Caki2 (cell line): ENCODE measurements at regions not wholly inside any gene's neighbourhood (a gene's known extent, or its start where the extent isn't known, plus 50 kb on each side); places are given as distances from the start of the nearest gene placed in this dataset.
"Not testable (repeated sequence)": the region's sequence is repeated elsewhere in the genome, so short reads cannot be mapped to it uniquely, and the experiment has no call there.

Source experiments
- DNase-seq: peaks from one replicate; pipeline ENCODE4 v3.0.0-alpha.2; 2015; ENCODE audit warnings: low read depth
- in situ Hi-C: cut with HindIII; loops from 2 replicates; pipeline ENCODE4 v1.10.0; 2016; ENCODE audit warnings: low sequenced_read_pairs, low pct_unique_long_range_greater_than_20kb, mixed read lengths

- no peak for DNase-seq
- in situ Hi-C loops: no loop called here
Observed at GRCh38 chr1:94769551-94769950, 50.6 kb upstream of the SLC44A3 start.

GRCh38 chr1:94768036-94768435 lies 52.1 kb upstream of the SLC44A3 start:
- in situ Hi-C loops: no loop called here
- no peak for DNase-seq

- no peak for DNase-seq
- in situ Hi-C loops: no loop called here
Observed at GRCh38 chr1:94765958-94766357, 54.2 kb upstream of the SLC44A3 start.

GRCh38 chr1:94759188-94759587 lies 61.0 kb upstream of the SLC44A3 start:
- no peak for DNase-seq
- in situ Hi-C loops: no loop called here

- no peak for DNase-seq
- in situ Hi-C loops: no loop called here
Observed at GRCh38 chr1:94757931-94758330, 62.2 kb upstream of the SLC44A3 start.

- no peak for DNase-seq
- in situ Hi-C loops: no loop called here
Observed at GRCh38 chr1:94755675-94756074, 64.5 kb upstream of the SLC44A3 start.

- in situ Hi-C loops, DNase-seq: not testable (repeated sequence)
Observed at GRCh38 chr1:94755016-94755415, 65.1 kb upstream of the SLC44A3 start.

- in situ Hi-C loops: no loop called here
- no peak for DNase-seq
Observed at GRCh38 chr1:94754570-94754969, 65.6 kb upstream of the SLC44A3 start.

- in situ Hi-C loops: no loop called here
- DNase-seq: no peak
Observed at GRCh38 chr1:94754095-94754494, 66.1 kb upstream of the SLC44A3 start.

- in situ Hi-C loops: no loop called here
- DNase-seq: no peak
Observed at GRCh38 chr1:94753171-94753972, 66.8 kb upstream of the SLC44A3 start.

- in situ Hi-C loops, DNase-seq: not testable (repeated sequence)
Observed at GRCh38 chr1:94751483-94751882, 68.7 kb upstream of the SLC44A3 start.

- DNase-seq: no peak
- in situ Hi-C loops: no loop called here
Observed at GRCh38 chr1:94746635-94747525, 73.3 kb upstream of the SLC44A3 start.

GRCh38 chr1:94745742-94746141 lies 74.4 kb upstream of the SLC44A3 start:
- no peak for DNase-seq
- in situ Hi-C loops: no loop called here

GRCh38 chr1:94743862-94744261 lies 76.3 kb upstream of the SLC44A3 start:
- in situ Hi-C loops: no loop called here
- no peak for DNase-seq

GRCh38 chr1:94741996-94742395 lies 78.2 kb upstream of the SLC44A3 start:
- no peak for DNase-seq
- in situ Hi-C loops: no loop called here

- no peak for DNase-seq
- in situ Hi-C loops: no loop called here
Observed at GRCh38 chr1:94741510-94741909, 78.6 kb upstream of the SLC44A3 start.

GRCh38 chr1:94739521-94740061 lies 80.6 kb upstream of the SLC44A3 start:
- in situ Hi-C loops: no loop called here
- DNase-seq: no peak

GRCh38 chr1:94738371-94738770 lies 81.8 kb upstream of the SLC44A3 start:
- no peak for DNase-seq
- in situ Hi-C loops: no loop called here
